MM.1S (cell line): ENCODE measurements at regions not wholly inside any gene's neighbourhood (a gene's known extent, or its start where the extent isn't known, plus 50 kb on each side); places are given as distances from the start of the nearest gene placed in this dataset.

ENCODE experiments used
- CTCF ChIP-seq: fragments of 300-600 bp; sonication (generic); IDR thresholded peaks from 2 replicates; pipeline ENCODE4 v1.5.1; 2016; ENCODE audit warnings: antibody characterized with exemption, low read length, mixed read lengths
- EZH2phosphoT487 ChIP-seq: fragments of 300-600 bp; sonication (generic); IDR thresholded peaks from 2 replicates; pipeline ENCODE4 v1.6.1; 2018; ENCODE audit warnings: antibody characterized with exemption, low read length

DNA sequence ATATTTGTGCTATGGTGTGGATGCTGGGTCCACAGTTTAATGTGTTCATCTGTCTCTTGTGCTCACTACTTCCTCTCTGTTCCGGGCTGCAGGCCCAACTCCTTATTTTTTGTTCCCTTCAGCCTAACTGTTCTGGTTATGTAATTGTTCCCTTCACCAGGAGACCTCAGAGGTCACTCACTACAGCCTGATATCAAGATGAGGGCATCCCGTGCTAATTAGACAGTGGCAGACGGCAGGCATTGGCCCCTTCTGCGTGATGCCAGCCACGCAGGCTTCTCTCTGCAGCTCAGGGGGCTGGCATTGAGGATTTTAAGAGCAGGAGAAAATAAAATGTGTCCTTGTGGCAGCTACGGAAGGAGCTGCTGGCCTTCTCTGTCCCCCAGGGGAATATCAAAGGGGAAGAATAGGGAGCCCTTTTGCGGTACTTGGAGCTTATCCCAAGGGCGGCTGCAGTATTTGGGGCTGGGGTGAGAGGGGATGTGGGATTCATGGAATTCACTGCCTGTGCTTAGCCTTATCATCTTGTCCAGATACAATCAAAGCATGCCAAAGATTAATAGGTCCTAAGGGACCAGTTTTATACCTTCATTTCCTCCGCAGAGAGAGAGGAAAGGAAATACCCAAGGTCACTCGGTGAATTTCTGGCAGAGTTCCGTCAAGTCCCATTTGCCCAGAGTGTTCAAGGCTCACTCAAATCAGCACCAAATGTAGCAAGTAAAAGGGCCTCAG, 53.3 kb upstream of the TRIB2 start:
- TF ChIP-seq CTCF (no peak), EZH2phosphoT487 (no peak)
